ENCODE measurements at regions not wholly inside any gene's neighbourhood (a gene's known extent, or its start where the extent isn't known, plus 50 kb on each side); places are given as distances from the start of the nearest gene placed in this dataset.
"Not testable (repeated sequence)": the region's sequence is repeated elsewhere in the genome, so short reads cannot be mapped to it uniquely, and the experiment has no call there.

GRCh38 chr21:18725653-18726052, 322.1 kb upstream of the TMPRSS15 start:
- no peak for DNase-seq

- no peak for DNase-seq
These were observed 338.4 kb upstream of the TMPRSS15 start for GRCh38 chr21:18741954-18742353.

GRCh38 chr21:18743531-18743930, 339.9 kb upstream of the TMPRSS15 start:
- no peak for DNase-seq

- DNase-seq = no peak
These were observed 341.3 kb upstream of the TMPRSS15 start for GRCh38 chr21:18744840-18745239.

- not testable (repeated sequence) for DNase-seq
These were observed 349.3 kb upstream of the TMPRSS15 start for GRCh38 chr21:18752894-18753293.

GRCh38 chr21:18756272-18756671, 352.7 kb upstream of the TMPRSS15 start:
- DNase-seq = not testable (repeated sequence)

GRCh38 chr21:18759267-18759666, 355.7 kb upstream of the TMPRSS15 start:
- DNase-seq = no peak

- no peak for DNase-seq
These were observed 356.2 kb upstream of the TMPRSS15 start for GRCh38 chr21:18759751-18760161.

- DNase-seq = no peak
These were observed 356.7 kb upstream of the TMPRSS15 start for GRCh38 chr21:18760247-18760646.

- DNase-seq = no peak
These were observed 361.1 kb upstream of the TMPRSS15 start for GRCh38 chr21:18764720-18765119.

GRCh38 chr21:18769599-18769998, 366.0 kb upstream of the TMPRSS15 start:
- no peak for DNase-seq

GRCh38 chr21:18771845-18772380, 368.3 kb upstream of the TMPRSS15 start:
- no peak for DNase-seq

- DNase-seq = no peak
These were observed 368.8 kb upstream of the TMPRSS15 start for GRCh38 chr21:18772404-18772803.

- DNase-seq = no peak
These were observed 369.3 kb upstream of the TMPRSS15 start for GRCh38 chr21:18772897-18773296.

- no peak for DNase-seq
These were observed 373.4 kb upstream of the TMPRSS15 start for GRCh38 chr21:18776936-18777335.

- DNase-seq = no peak
These were observed 379.1 kb upstream of the TMPRSS15 start for GRCh38 chr21:18782721-18783120.

- no peak for DNase-seq
These were observed 397.9 kb upstream of the TMPRSS15 start for GRCh38 chr21:18801468-18801867.

- no peak for DNase-seq
These were observed 400.0 kb upstream of the TMPRSS15 start for GRCh38 chr21:18803624-18804023.

- no peak for DNase-seq
These were observed 406.6 kb upstream of the TMPRSS15 start for GRCh38 chr21:18810136-18810535.

GRCh38 chr21:18812308-18812707, 408.7 kb upstream of the TMPRSS15 start:
- no peak for DNase-seq

- no peak for DNase-seq
These were observed 415.9 kb upstream of the TMPRSS15 start for GRCh38 chr21:18819507-18819906.

GRCh38 chr21:18826562-18826961, 423.0 kb upstream of the TMPRSS15 start:
- DNase-seq = no peak

- DNase-seq = no peak
These were observed 428.5 kb upstream of the TMPRSS15 start for GRCh38 chr21:18831942-18832676.

- DNase-seq = no peak
These were observed 429.4 kb upstream of the TMPRSS15 start for GRCh38 chr21:18832950-18833349.

- DNase-seq = not testable (repeated sequence)
These were observed 430.5 kb upstream of the TMPRSS15 start for GRCh38 chr21:18834121-18834520.
